Keratinocyte (primary cell): ENCODE measurements at regions not wholly inside any gene's neighbourhood (a gene's known extent, or its start where the extent isn't known, plus 50 kb on each side); places are given as distances from the start of the nearest gene placed in this dataset.

Source experiments
- DNase-seq: peaks from one replicate; pipeline ENCODE4 v3.0.0-alpha.2; 2011; ENCODE audit warnings: low read depth, missing footprints, low spot score
- FAIRE-seq: peaks from 2 replicates; lab custom pipeline; 2011; peaks lifted over from hg19 to GRCh38; lab: Jason Lieb, UNC
- H2AFZ ChIP-seq: 2 replicates; pipeline ENCODE4 v1.6.0; 2012; ENCODE audit warnings: low read length, control low read depth, inconsistent platforms; ENCODE audit not compliant: control insufficient read depth
- H3K27ac ChIP-seq: 2 replicates; pipeline ENCODE4 v1.5.1; 2011; ENCODE audit warnings: low read length; ENCODE audit not compliant: control insufficient read depth, insufficient read depth
- H3K27me3 ChIP-seq: 3 replicates; pipeline ENCODE4 v1.6.0; 2011; ENCODE audit warnings: low read length; ENCODE audit not compliant: control insufficient read depth, insufficient read depth; ENCODE audit errors: extremely low read depth
- H3K36me3 ChIP-seq, 2 experiments: 2 replicates in 1 of 2; 3 replicates in 1 of 2; pipeline ENCODE4 v1.5.1; 2011; ENCODE audit warnings: low read length in 2 of 2, mild to moderate bottlenecking in 1 of 2; ENCODE audit not compliant: control insufficient read depth in 2 of 2, insufficient read depth in 2 of 2; ENCODE audit errors: extremely low read depth in 1 of 2
- H3K4me1 ChIP-seq: 3 replicates; pipeline ENCODE4 v1.5.1; 2011; ENCODE audit warnings: low read length; ENCODE audit not compliant: control insufficient read depth, insufficient read depth; ENCODE audit errors: extremely low read depth
- H3K4me2 ChIP-seq: 3 replicates; pipeline ENCODE4 v1.6.0; 2011; ENCODE audit warnings: low read depth, low read length; ENCODE audit not compliant: control insufficient read depth, insufficient read depth; ENCODE audit errors: extremely low read depth
- H3K4me3 ChIP-seq, 3 experiments: fragments of 200-600 bp in 1 of 3; sonication (generic) in 1 of 3; 2 replicates in 2 of 3; 3 replicates in 1 of 3; pipeline ENCODE4 v1.5.1; 2011 to 2016; ENCODE audit warnings: low read length in 3 of 3, mild to moderate bottlenecking in 3 of 3, control low read depth in 2 of 3, inconsistent platforms in 1 of 3, low read depth in 1 of 3, mixed read lengths in 1 of 3, mixed run types in 1 of 3, moderate library complexity in 1 of 3; ENCODE audit not compliant: control insufficient read depth in 2 of 3, insufficient read depth in 2 of 3; ENCODE audit errors: extremely low read depth in 1 of 3
- H3K79me2 ChIP-seq: 2 replicates; pipeline ENCODE4 v1.6.0; 2012; ENCODE audit warnings: low read length; ENCODE audit not compliant: control insufficient read depth, insufficient read depth
- H3K9ac ChIP-seq: 3 replicates; pipeline ENCODE4 v1.6.0; 2011; ENCODE audit warnings: low read length; ENCODE audit not compliant: control insufficient read depth, insufficient read depth; ENCODE audit errors: extremely low read depth
- H3K9me1 ChIP-seq: 3 replicates; pipeline ENCODE4 v1.6.0; 2011; ENCODE audit warnings: low read length; ENCODE audit not compliant: control insufficient read depth, insufficient read depth; ENCODE audit errors: extremely low read depth
- H3K9me3 ChIP-seq: 2 replicates; pipeline ENCODE4 v1.5.1; 2012; ENCODE audit warnings: low read depth, low read length; ENCODE audit not compliant: control insufficient read depth
- H4K20me1 ChIP-seq: 3 replicates; pipeline ENCODE4 v1.6.0; 2011; ENCODE audit warnings: low read length; ENCODE audit not compliant: control insufficient read depth, insufficient read depth; ENCODE audit errors: extremely low read depth
- CTCF ChIP-seq, 3 experiments: IDR thresholded peaks in 1 of 3; conservative IDR thresholded peaks in 1 of 3; optimal IDR thresholded peaks in 1 of 3; 2 replicates in 2 of 3; 3 replicates in 1 of 3; pipeline versions ENCODE3 to v1.5.1; 2011; ENCODE audit warnings: low read length in 3 of 3, mild to moderate bottlenecking in 3 of 3, moderate library complexity in 2 of 3, control low read depth in 1 of 3, inconsistent platforms in 1 of 3; ENCODE audit not compliant: insufficient read depth in 2 of 3; ENCODE audit errors: extremely low read depth in 1 of 3
- EZH2 ChIP-seq: IDR thresholded peaks from one replicate; pipeline ENCODE4 v1.6.1; 2012; ENCODE audit warnings: inconsistent platforms, mild to moderate bottlenecking, low read length, moderate library complexity
- dilution Hi-C: fragments of 300-500 bp; cut with MboI; formaldehyde crosslinking; loops from one replicate; pipeline ENCODE4 v1.7.0; 2020; ENCODE audit warnings: low sequenced_read_pairs; ENCODE audit not compliant: extremely low pct_ligation_motif_present

DNA sequence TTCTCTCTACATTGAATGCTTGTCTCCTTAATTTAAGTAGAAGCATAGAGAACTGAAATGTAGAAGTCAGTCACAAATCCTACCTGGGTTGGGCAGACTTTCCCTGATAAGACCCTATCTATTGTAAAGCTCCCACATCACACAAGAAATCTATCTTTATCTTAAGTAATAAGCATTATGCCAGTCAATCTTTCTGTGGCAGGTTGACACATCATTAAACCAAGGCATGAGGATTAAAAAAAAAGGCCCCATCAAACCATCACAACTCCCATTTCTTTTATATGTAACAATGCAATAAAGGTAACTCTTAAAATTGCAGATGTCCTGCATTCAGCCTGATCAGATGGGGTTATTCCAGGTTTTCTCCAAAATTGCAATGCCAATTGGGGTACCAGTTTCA, 311.8 kb downstream of the TOX3 start:
- H2AFZ ChIP-seq = no peak overlapping the region
- no peak overlapping the region for H3K4me3 ChIP-seq
- dilution Hi-C loops = no loop called here
- FAIRE-seq (no peak), DNase-seq (no peak)
- H4K20me1 ChIP-seq = no peaks in the 10 kb centered on the region
- H3K4me2 ChIP-seq = no peak overlapping the region
- H3K27ac ChIP-seq = no peak overlapping the region
- no peaks in the 10 kb centered on the region for H3K27me3 ChIP-seq
- H3K4me1 ChIP-seq = no peaks in the 10 kb centered on the region
- no peaks in the 10 kb centered on the region for H3K9me1 ChIP-seq
- H3K9me3 ChIP-seq = no peaks in the 10 kb centered on the region
- H3K36me3 ChIP-seq = no peaks in the 10 kb centered on the region
- TF ChIP-seq CTCF (optimal IDR thresholded peaks at IDR 0.05 in 1 of 3, IDR thresholded peaks at IDR 0.05 in 1 of 3, conservative IDR thresholded peaks at IDR 0.05 in 1 of 3; ENCODE audit: extremely low read depth in 1 of 3, insufficient read depth in 2 of 3, low read length in 3 of 3) (no peak), EZH2 (no peak)
- no peaks in the 10 kb centered on the region for H3K79me2 ChIP-seq
- no peak overlapping the region for H3K9ac ChIP-seq

DNA sequence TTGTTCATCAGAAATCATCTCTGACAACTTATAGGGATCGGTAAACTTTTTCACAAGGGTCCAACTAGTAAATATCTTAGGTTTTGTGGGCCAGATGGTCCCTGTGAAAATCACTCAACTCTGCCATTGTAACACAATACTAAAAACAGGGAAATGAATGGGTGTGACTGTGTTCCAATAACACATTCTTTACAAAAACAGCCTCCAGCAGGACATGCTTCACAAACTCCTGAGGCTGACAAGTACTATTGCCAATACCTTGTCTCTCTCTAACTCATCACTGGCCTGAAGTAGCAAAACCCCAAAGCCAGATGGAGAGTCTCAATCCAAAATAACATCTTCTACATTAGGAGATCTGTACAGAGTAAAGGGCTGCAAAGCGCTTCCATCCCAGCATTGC, 312.3 kb downstream of the TOX3 start:
- Histone ChIP-seq H3K27me3 (no peaks in the 10 kb centered on the region), H2AFZ (no peak overlapping the region), H3K9ac (no peak overlapping the region), H3K79me2 (no peaks in the 10 kb centered on the region), H3K9me1 (no peaks in the 10 kb centered on the region), H3K9me3 (no peaks in the 10 kb centered on the region), H3K4me1 (no peaks in the 10 kb centered on the region), H4K20me1 (no peaks in the 10 kb centered on the region), H3K4me2 (no peak overlapping the region), H3K36me3 (no peaks in the 10 kb centered on the region), H3K27ac (no peak overlapping the region), H3K4me3 (no peak overlapping the region)
- no peak for DNase-seq
- TF ChIP-seq EZH2 = no peak
- TF ChIP-seq CTCF (optimal IDR thresholded peaks at IDR 0.05 in 1 of 3, IDR thresholded peaks at IDR 0.05 in 1 of 3, conservative IDR thresholded peaks at IDR 0.05 in 1 of 3; ENCODE audit: extremely low read depth in 1 of 3, insufficient read depth in 2 of 3, low read length in 3 of 3) = no peak
- dilution Hi-C loops = no loop called here
- FAIRE-seq = no peak
